ENCODE measurements at regions not wholly inside any gene's neighbourhood (a gene's known extent, or its start where the extent isn't known, plus 50 kb on each side); places are given as distances from the start of the nearest gene placed in this dataset.

DNA sequence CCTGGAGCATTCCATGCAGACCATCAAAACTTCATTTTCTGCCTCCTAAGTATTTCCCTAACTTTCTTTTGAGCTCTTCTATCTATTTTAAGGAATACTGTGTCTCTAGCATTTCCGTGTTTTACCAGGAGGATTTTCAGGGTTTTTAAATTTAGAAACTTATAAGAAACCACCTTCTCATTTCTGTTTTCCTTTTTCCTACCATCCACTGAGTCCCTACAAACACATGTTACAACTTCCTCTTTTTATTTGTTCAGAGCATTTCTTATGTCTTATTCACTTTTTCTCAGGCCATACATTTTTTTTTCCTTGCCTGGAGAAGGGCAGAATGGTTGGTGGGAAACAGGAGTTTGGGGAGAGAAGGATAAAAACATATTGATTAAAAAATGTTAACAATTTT is 130.0 kb upstream of the BMP5 start:
- peak; percentile 18 for DNase-seq

DNA sequence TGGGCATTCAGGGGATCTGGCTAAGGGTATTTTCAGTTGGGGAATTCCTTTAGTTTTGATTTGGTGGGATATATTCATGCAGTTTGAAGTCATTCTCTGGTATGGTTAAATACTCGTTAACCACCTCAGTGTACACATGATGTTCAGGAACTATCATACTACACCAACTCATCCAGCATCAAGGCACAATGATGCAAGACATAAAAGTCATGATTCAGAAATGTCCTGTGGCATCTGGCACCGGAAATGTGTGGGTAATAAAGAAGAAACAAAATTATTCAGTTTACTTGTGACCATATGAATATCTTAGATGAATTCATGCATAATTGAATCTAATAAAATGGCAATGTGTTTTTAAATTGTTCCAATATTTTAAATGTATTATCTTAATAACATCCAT is 129.0 kb upstream of the BMP5 start:
- no peak for DNase-seq

DNA sequence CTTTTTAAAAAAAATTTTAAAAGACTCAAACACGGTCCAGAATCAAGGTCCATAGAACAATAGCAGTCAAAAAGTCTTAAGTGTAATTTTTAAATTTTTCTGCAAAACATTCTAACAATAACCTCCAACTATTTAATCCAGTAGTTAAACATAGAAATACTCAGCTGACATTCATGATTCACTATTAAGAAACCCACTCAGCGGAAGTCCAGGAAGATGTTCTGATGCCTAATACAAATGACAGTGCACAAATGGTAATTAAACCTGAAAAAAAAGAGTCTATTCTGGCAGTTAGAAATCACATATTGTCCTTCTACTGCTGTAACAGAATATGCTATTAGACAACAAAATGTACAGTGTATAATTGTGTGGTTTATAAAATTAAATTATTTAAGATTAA is 128.2 kb upstream of the BMP5 start:
- no peak for DNase-seq

DNA sequence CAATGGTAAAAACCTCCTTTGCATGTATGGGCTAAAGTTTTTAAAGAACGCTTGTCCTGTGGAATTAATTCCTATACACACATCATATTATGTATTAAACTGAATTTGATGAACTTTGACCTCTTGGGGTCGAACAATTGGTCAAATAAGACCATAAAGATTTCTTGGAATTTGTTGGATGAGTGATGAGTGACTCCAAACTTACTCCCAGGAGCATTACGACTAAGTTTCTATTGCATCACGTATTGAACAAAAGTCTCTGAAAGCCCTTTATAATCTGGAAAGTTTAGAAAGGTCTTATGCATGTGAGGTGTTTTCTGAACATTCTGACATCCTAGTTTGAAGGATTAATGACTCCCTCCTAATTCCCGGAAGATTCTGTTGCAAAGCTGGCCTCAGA is 126.9 kb upstream of the BMP5 start:
- DNase-seq, result no peak

DNA sequence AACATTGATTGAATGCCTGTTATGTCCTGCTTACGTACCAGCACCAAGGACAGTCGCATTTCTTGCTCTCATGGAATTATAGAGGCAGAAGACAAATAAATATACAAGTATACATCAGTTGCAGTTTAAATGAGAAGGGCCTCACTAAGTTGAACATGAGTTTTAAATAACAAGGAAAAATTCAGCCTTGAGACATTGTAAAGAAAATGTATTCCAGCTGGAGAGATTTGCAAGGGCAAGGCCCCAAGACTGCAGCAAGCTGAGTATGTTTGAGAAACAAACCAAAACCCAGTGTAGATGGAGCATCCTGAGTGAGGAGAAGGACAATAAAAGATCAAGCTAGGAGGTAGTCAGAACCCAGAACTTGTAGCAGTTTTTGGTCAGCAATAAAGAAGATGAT is 123.2 kb upstream of the BMP5 start:
- DNase-seq, result no peak

DNA sequence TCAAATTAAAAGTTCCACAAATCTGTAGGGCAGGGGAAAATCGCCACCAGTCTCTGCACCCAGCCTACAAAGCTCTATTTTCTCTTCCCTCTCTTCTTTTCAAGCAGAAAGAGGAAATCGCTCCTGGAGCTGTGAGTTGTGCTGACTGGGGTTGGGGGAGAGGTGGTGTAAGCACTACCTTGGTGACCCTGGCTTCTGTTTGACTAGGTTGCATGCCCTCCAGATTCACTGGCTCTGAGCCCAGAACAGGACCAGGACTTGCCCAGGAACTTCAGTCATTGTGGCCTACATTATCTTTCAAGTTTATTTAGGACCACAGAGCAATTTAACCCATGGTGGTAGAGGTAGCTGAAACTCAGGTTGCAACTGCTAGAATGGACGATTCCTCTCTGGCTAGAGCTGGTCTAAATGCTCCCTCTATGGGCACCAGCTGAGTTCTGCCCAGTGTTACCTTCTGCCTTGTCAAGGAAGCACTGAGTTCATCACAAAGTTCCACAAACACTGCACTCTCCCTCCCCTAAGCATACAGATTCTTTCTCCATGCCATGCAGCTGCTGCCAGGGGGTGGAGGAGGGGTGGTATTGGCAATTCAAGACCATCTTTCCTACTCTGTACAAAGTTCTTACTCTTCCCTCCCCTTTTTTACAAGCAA is 122.0 kb upstream of the BMP5 start:
- DNase-seq, result no peak

DNA sequence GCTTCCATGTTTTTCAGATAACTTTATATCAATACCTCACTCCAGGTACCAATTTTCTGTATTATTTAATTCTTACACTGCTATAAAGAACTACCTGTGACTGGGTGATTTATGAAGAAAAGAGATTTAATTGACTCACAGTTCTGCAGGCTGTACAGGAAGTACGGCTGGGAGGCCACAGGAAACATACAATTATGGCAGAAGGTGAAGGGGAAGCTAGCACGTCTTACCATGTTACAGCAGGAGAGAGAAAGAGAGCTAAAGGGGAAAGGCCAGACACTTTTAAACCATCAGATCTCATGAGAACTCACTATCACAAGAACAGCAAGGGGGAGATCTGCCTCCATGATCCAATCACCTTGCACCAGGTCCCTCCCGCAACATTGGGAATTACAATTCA is 119.1 kb upstream of the BMP5 start:
- DNase-seq, result peak; percentile 4

DNA sequence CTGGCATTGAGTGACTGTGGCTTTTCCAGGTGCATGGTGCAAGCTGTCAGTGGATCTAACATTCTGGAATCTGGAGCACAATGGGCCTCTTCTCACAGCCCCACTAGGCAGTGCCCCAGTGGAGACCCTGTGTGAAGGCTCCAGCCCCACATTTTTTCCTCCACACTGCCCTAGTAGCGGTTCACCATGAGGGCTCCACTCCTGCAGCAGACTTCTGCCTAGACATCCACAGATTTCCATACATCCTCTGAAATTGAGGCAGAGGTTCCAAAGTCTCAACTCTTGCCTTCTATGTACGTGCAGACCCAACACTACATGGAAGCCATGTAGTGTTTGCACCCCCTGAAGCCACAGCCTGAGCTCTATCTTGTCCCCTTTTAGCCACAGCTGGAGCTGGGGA is 118.0 kb upstream of the BMP5 start:
- DNase-seq, result no peak

DNA sequence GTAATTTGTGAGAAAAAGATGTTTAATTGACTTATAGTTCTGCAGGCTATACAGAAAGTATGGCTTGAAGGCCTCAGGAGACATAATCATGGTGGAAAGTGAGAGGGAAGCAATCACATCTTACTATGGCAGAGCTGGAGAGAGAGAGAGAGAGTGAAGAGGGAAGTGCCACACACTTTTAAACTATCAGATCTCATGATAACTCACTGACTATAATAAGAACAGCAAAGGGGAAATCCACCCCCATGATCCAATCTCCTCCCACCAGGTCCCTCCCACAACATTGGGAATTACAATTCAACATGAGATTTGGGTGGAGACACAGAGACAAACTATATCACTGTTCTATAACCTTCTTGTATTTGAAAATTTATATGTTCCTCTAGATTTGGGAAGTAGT is 117.2 kb upstream of the BMP5 start:
- no peak for DNase-seq

DNA sequence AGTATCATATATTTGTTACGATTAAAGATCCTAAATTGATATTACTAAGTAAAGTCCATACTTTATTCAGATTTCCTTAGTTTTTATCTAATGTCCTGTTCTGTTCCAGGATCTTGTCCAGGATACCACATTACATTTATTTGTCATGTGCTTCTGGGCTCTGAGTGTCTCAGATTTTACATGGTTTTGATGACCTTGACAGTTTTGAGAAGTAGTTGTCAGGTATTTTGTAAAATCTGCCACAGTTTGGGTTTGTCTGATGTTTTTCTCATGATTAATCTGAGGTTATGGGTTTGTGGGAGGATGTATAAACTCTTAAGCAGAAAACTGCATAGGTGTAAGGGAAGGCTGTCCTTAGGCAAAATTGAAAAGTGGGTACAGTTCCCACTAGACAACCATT is 109.9 kb upstream of the BMP5 start:
- no peak for DNase-seq

DNA sequence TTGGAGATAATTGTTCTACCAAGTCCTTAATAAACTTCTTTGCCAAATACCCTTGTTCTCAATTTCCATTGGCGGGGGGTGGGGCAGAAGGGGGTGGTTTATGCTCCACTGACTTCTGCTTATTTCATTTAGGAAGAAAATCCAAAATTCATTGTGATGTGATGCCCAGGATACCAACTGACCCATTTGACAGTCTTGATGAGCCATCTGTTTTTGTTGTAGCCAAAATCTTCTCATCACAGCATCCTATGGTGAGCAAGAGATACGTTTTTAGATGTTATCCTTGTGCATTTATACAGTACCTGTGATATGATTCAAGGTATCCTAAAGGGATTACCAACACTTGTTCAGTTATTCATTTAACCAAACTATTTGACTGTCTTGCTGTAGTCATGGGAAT is 108.5 kb upstream of the BMP5 start:
- DNase-seq, result no peak

DNA sequence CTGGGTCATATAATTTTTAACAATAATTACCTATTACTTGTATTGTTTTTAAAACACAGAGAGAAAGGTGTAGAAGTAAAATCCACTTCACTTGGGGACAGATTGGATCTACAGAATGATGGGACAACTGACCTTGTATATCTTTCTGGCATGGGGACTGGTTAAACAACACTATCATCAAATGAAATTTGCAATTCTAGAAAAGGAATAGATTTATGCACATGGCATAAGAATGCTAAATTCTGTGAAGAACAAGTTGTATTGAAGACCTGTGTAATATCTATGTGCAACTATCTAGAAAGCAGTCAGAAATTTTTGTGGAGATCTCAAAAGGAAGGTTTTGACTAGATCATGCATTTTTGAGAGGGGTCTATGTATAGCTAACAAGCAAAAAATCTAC is 106.3 kb upstream of the BMP5 start:
- no peak for DNase-seq

DNA sequence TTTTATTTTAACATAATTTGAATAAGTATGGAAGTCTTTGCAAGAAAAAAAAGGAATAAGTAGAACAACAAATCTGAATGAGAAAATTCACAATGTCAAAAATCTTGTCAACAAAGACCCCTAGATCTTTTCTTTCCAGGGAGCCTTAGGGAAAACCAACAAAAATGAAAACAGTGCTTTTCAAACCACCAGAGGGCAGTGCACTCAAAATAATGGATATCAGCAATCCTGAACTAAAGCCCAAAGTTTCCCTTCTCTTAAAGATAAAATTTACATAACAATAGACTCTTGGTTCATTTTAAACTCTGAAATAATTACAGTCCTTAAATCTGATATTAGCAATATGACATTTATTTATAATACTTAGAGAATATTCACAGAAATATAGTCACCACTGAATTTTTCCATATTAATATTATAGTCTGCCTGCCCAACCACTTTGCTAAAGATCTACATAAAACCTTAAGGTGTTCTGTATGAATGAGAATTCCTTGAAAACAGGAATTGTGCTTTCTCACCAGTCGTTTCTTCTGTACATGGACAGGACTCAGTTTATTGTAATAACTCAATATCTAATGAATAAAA is 105.3 kb upstream of the BMP5 start:
- peak; percentile 58 for DNase-seq

DNA sequence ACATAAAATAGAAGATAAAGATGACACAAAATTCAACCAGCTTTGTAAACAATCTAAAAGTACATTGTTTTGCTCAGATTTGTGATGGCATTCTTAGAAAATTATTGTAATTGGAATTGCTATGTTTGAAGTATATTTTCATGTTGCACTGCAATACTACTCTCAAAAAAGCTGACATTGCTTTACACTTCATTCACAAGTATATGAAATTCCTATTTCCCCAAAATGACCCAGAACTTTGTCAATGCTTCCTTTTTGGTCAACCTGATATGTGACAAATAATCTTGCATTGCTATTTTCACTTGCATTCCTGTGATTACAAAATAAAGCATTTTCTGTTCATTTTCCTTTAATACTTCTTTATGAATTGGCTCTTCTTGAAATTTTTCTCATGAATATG is 104.1 kb upstream of the BMP5 start:
- DNase-seq, result no peak

DNA sequence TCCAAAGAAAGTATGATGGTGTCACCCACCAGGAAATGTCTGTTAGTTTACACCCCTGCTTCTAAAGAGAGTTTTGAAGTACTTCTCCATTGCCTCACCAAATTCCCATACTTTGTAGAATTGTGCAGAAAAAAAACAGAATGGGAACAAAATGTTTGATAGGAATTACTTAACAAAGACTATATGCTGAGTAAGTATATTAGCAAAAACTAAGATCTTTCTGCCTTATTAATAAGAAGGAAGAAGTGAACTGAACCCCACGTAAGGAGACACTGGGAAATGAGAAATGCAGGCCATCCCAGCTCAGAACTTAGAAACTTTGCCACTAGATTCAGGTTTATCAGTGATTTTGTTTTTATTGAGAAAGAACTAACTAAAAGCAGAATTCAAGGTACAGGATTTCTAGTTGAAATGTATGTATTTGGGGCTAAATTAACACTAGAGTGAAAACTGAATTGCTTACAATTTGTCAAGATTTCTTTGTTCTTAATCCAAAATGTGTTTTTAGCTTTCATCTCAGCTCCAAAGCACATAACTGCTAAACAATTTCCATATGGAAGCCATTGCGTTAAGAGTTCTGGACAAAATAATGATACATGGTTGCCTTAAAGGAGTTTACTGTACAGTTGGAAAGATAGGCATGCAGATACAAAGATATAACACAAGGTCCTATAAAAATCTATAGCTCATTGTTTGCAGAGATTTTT is 102.7 kb upstream of the BMP5 start:
- no peak for DNase-seq

DNA sequence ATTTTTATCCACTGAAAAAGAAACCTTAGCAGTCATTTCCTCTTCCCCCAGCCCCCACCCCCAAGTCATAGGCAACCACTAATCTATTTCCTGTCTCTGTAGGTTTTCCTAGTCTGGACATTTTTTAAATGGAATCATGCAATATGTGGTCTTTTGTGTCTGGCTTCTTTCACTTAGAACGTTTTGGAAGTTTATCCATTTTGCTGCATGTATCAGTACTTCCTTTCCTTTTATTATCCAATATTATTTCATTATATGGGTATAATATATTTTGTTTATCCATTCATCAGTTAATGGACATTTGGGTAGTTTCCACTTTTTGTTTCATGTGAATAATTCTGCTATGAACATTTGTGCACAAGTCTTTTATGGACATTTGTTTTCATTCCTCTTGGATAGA is 99.3 kb upstream of the BMP5 start:
- no peak for DNase-seq

DNA sequence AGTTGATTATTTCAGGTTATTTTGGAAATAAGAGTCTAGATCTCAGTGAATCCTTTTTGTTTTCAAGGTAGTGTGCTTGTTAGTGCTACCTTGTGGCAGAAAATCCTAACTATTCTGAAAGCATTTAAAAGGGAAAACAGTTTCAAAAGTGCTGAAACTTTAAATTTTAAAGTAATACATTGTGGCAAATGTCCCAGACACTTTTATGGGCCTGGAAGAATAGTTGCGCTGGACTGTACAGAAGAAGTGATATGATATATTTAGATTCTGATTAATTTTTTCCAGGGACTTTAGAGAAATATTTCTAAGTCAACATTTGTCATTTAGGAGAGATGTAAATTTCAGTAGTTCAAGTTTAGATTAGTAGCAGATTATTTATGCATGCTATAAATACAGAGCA is 96.7 kb upstream of the BMP5 start:
- DNase-seq, result no peak

DNA sequence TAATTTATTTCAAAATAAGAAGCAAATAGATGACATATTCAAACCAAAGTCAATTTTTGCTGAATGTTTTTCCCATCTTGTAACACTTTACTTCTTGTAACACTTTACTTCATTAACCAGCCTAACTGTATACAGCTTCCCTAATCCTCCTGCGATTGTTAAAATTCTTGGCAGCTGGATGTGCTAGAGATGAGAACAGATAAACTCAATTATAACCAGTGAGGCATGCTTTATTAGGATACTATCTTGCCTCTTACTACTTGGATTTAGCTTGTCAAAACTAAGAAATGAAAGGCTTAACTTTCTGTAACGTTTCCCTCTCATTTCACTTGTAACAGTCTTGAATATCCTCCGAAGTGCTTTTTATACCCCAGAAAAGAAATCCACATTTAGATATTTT is 94.1 kb upstream of the BMP5 start:
- DNase-seq, result no peak

DNA sequence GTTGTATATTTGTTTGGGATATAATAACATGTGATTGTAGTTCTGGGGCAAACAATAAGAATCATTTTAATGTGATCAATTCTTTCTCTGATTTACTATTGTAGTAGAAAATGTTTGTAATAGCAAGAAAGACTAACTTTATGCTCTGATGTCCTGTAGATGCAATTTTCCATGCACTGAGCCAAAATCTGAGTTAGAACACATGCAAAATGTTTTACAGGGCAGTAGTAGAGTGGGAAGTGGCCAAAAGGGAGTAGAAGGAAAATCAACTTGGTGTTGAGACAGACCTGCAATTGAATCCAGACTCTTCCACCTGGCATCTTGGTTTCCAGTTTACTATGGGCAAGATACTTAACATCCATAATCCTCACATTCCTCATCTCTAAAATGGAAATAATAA is 93.5 kb upstream of the BMP5 start:
- no peak for DNase-seq

DNA sequence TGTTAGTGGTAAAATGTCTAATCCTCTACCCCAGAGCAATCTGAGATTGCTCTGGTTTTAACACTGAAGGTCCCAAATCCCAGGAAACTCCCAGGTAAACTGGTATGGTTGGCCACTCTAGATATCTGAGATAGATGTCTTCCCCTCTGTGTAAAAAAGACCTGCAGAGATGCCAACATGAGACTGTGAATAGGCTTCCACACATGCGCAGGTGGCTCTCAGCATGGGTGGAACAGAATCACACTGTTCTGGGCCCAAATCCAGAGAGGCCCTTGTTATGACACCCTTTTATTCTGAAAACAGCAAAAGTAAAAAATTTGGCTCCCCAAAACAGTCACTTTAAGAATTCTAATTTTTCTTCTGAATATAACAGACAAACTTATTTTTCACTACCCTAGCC is 88.7 kb upstream of the BMP5 start:
- no peak for DNase-seq

DNA sequence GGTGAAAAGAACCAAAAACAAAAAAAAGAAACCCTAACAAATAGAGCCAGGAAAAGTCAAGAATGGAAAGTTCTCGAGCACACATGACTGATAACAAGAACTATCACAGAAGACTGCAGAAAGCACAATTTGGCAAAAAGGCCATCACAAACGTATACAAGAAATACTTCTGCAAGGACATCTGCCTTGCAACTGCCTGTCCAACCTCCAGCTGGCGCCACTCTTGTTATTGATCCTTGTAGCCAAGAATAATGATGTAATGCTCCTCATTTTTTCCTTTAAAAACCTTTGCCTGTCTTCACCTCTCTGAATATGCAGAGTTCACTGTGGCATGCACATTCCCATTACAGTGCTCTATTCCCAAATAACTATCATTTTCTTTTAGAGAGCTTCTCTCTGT is 87.9 kb upstream of the BMP5 start:
- peak; percentile 10 for DNase-seq

DNA sequence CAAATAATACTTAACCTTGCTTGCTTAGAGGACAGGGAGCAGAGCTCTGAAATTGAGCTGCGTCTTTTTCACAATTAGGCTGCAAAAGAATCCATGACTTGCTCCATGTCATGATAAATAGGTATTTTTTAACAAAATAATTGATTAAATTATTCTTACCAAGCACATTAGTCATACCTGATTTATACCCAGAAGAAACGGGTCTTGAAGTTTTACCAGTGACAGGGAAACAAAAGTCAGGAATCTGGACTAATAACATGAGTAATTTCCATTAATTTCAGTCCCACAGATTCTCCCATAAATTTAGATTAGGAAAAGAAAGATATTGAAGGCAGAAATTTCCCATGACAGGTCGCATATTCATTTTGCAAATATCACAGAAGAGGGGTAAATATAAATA is 85.0 kb upstream of the BMP5 start:
- no peak for DNase-seq

DNA sequence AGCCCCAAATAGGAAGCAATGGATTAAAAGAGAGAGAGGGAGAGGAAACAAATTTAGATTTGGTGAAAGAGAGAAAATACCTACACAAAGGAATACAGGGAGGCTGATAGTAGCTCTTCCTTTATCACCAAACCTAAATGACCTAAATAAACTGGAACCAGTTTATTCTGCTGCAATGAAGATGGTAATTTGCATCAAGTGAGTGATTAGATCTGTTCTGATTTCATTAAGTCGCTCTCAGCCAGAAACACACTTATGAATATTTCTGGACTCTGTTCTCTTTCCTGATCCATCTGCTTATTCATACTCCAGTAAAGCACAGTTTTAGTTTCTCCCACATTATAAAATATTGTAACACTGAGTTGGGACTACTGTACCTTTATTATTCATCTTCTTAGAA is 83.4 kb upstream of the BMP5 start:
- no peak for DNase-seq

DNA sequence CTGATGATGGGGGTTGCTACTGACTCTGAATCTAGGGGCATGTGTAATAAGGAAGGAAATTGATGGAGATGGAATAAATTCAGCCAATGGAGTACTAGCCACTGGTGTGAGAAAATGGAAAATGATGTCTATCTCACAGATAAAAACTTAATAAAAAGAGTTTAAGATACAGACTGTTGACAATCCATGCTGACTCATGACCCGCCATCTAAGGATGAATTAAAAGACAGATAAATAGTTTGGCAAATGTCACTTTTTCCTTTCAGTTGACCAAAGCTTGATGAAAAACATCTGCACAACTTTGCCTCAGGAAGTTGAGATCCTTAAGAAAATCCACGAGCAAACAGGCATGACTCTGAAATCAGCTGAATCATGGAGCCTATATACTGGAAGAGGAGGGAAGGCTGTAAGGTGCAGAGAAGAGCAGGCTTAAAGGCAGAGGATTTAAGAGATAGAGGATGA is 82.6 kb upstream of the BMP5 start:
- no peak for DNase-seq

DNA sequence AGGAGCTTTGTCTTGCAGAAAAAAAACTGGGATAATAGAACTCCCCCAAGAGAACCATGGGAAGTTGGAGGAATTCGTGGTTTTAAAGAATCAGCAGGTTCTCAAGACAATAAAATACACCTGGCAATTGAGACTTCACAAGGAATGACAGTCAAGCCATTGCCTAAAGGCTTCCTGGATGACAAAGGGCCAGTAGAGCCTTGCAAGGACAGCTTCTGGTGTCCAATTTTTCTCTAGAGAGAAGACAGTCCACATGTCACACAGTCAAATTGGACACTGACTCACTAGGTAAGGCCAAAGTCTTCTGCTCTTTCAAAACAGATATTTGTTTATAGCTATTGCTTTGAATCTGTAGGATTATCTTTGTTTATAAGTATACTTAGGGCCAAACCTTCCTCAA is 80.3 kb upstream of the BMP5 start:
- DNase-seq, result no peak

Data from hematopoietic multipotent progenitor cell treated with erythropoietin and hydrocortisone succinate and interleukin-3 and kit ligand, for 4 days (in vitro differentiated cells).